PC-9 (cell line): ENCODE measurements at regions not wholly inside any gene's neighbourhood (a gene's known extent, or its start where the extent isn't known, plus 50 kb on each side); places are given as distances from the start of the nearest gene placed in this dataset.

Experiments
- BruUV-seq: library from RNA; stranded (reverse); fragments of 400-500 nt; replicated peaks from 2 replicates; lab custom pipeline; 2021; lab: Mats Ljungman, UMichigan
- CTCF ChIA-PET: fragments of 300-600 bp; sonication (Branson Sonifier 250); formaldehyde crosslinking; loops from one replicate; lab custom pipeline; 2022; ENCODE audit warnings: antibody characterized with exemption; lab: Charles Lee
- POLR2A ChIA-PET: fragments of 300-600 bp; sonication (Branson Sonifier 250); formaldehyde crosslinking; loops from one replicate; lab custom pipeline; 2022; ENCODE audit warnings: antibody characterized with exemption; ENCODE audit not compliant: unreplicated experiment; lab: Charles Lee
- DNase-seq, 2 experiments: peaks; one replicate each; pipeline versions ENCODE4 v3.0.0 to v3.0.0-alpha.2; 2015 to 2022; ENCODE audit warnings: mixed read lengths in 1 of 2
- H2AFZ ChIP-seq: fragments of 200-600 bp; sonication (generic); 2 replicates; pipeline ENCODE4 v1.8.1; 2017; ENCODE audit warnings: antibody characterized with exemption
- H3F3A ChIP-seq: fragments of 200-600 bp; sonication (generic); 2 replicates; pipeline ENCODE4 v1.8.1; 2017; ENCODE audit warnings: antibody characterized with exemption, mild to moderate bottlenecking, low read depth; ENCODE audit not compliant: insufficient read depth
- H3K27ac ChIP-seq: fragments of 200-600 bp; sonication (generic); 2 replicates; pipeline ENCODE4 v1.6.1; 2016; ENCODE audit warnings: mixed run types
- H3K27me3 ChIP-seq: fragments of 200-600 bp; sonication (generic); 2 replicates; pipeline ENCODE4 v1.6.1; 2016; ENCODE audit warnings: low read depth, mixed run types; ENCODE audit not compliant: insufficient read depth
- H3K36me3 ChIP-seq: fragments of 200-600 bp; sonication (generic); 2 replicates; pipeline ENCODE4 v1.6.1; 2016; ENCODE audit warnings: low read depth, mixed run types
- H3K4me1 ChIP-seq: fragments of 200-600 bp; sonication (generic); replicated peaks from 2 replicates; pipeline ENCODE4 v1.6.1; 2016; ENCODE audit warnings: mixed run types; ENCODE audit not compliant: insufficient read depth
- H3K4me2 ChIP-seq: fragments of 200-600 bp; sonication (generic); 2 replicates; pipeline ENCODE4 v1.6.1; 2017; ENCODE audit warnings: mixed run types
- H3K4me3 ChIP-seq: fragments of 200-600 bp; sonication (generic); 2 replicates; pipeline ENCODE4 v1.6.1; 2016; ENCODE audit warnings: mixed run types
- H3K79me2 ChIP-seq: fragments of 200-600 bp; sonication (generic); 2 replicates; pipeline ENCODE4 v1.6.1; 2017; ENCODE audit warnings: low read depth, mixed run types
- H3K9me2 ChIP-seq: fragments of 200-600 bp; sonication (generic); 2 replicates; pipeline ENCODE4 v1.8.1; 2017; ENCODE audit warnings: mild to moderate bottlenecking; ENCODE audit not compliant: insufficient read depth
- H3K9me3 ChIP-seq: fragments of 200-600 bp; sonication (generic); 2 replicates; pipeline ENCODE4 v1.8.1; 2016; ENCODE audit warnings: low read depth; ENCODE audit not compliant: insufficient read depth
- H4K20me1 ChIP-seq: fragments of 200-600 bp; sonication (generic); 2 replicates; pipeline ENCODE4 v1.8.1; 2017; ENCODE audit not compliant: insufficient read depth
- EZH2 ChIP-seq: fragments of 200-600 bp; sonication (generic); IDR thresholded peaks from 2 replicates; pipeline ENCODE4 v1.8.0; 2017; ENCODE audit warnings: antibody characterized with exemption, low read depth
- intact Hi-C: fragments of 100-400 bp; cut with micrococcal nuclease; formaldehyde crosslinking; loops from one replicate; pipeline ENCODE4 v1.10.0; 2022; ENCODE audit not compliant: unreplicated experiment
- TF ChIP-seq, protein P1 (sequence below): fragments of 200-600 bp; sonication (generic); conservative IDR thresholded peaks from 2 replicates; pipeline ENCODE4 v1.6.1; 2017; ENCODE audit warnings: mixed run types, antibody characterized with exemption, mild to moderate bottlenecking, moderate library complexity

DNA sequence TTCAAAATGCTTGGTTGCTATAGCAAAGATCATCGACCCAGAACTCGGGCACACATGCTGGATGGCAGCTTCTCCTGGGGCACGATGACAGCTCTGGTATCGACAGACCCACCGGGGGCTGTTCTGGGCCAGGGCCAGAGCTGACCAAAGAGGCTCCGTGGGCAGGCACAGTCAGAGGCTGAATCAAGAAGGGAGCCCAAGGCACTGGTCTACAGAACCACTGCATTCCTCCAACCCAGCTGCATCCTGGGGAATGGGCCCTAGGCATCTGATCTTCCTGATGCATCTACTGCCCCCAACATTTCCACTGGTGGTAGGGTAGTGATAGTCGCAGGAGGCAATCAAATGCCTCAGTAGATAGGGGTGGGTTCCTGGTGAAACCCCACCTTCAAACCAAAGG lies 470.3 kb downstream of the TBC1D22A start:
- no TSS peak for BruUV-seq
- Histone ChIP-seq H3F3A (no peaks in the 10 kb centered on the region), H2AFZ (no peak overlapping the region), H3K79me2 (no peaks in the 10 kb centered on the region), H3K27ac (no peak overlapping the region), H4K20me1 (no peaks in the 10 kb centered on the region), H3K36me3 (no peaks in the 10 kb centered on the region), H3K27me3 (peaks cover 53% of the 10 kb centered on the region), H3K9me2 (no peaks in the 10 kb centered on the region), H3K4me1 (no peaks in the 10 kb centered on the region), H3K4me3 (no peak overlapping the region), H3K9me3 (no peaks in the 10 kb centered on the region; the same call in 1 of the 2 replicates), H3K4me2 (no peak overlapping the region)
- ChIA-PET CTCF (no interaction called here), POLR2A (no interaction called here)
- intact Hi-C loops, result no loop called here
- TF ChIP-seq, protein P1, sequence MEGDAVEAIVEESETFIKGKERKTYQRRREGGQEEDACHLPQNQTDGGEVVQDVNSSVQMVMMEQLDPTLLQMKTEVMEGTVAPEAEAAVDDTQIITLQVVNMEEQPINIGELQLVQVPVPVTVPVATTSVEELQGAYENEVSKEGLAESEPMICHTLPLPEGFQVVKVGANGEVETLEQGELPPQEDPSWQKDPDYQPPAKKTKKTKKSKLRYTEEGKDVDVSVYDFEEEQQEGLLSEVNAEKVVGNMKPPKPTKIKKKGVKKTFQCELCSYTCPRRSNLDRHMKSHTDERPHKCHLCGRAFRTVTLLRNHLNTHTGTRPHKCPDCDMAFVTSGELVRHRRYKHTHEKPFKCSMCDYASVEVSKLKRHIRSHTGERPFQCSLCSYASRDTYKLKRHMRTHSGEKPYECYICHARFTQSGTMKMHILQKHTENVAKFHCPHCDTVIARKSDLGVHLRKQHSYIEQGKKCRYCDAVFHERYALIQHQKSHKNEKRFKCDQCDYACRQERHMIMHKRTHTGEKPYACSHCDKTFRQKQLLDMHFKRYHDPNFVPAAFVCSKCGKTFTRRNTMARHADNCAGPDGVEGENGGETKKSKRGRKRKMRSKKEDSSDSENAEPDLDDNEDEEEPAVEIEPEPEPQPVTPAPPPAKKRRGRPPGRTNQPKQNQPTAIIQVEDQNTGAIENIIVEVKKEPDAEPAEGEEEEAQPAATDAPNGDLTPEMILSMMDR, result no peak
- no peak for TF ChIP-seq EZH2
- no peak for DNase-seq

DNA sequence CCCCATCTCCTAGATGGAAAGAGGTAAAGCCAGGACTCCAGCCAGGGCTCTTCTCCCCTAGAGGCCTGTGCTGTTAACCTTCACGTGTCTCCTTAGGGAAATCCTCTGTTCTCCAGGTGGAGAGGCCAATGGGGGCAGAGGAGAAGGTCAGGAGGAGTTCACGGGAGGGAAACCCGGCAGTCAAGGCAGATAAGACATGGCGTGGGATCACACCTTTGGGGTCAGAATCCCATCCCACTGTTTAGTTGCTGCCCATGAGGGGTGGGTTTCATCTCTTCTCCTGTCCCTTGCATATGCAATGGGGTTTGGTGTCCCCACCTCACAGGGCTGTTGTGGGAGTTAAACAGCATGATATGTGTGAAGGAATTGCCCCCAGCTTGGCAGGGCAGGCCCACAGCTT lies 469.7 kb downstream of the TBC1D22A start:
- no TSS peak for BruUV-seq
- no peaks in the 10 kb centered on the region for H3K9me2 ChIP-seq
- H3K4me2 ChIP-seq, result no peak overlapping the region
- H3F3A ChIP-seq, result no peaks in the 10 kb centered on the region
- intact Hi-C loops, result no loop called here
- CTCF ChIA-PET, result no interaction called here
- TF ChIP-seq, protein P1, result no peak
- TF ChIP-seq EZH2, result no peak
- peaks cover 47% of the 10 kb centered on the region for H3K27me3 ChIP-seq
- POLR2A ChIA-PET, result no interaction called here
- no peaks in the 10 kb centered on the region for H3K79me2 ChIP-seq
- H3K4me1 ChIP-seq, result no peaks in the 10 kb centered on the region
- H2AFZ ChIP-seq, result no peak overlapping the region
- H3K9me3 ChIP-seq, result no peaks in the 10 kb centered on the region; the same call in 1 of the 2 replicates
- no peak for DNase-seq
- H3K4me3 ChIP-seq, result no peak overlapping the region
- H3K36me3 ChIP-seq, result no peaks in the 10 kb centered on the region
- H3K27ac ChIP-seq, result no peak overlapping the region
- no peaks in the 10 kb centered on the region for H4K20me1 ChIP-seq

DNA sequence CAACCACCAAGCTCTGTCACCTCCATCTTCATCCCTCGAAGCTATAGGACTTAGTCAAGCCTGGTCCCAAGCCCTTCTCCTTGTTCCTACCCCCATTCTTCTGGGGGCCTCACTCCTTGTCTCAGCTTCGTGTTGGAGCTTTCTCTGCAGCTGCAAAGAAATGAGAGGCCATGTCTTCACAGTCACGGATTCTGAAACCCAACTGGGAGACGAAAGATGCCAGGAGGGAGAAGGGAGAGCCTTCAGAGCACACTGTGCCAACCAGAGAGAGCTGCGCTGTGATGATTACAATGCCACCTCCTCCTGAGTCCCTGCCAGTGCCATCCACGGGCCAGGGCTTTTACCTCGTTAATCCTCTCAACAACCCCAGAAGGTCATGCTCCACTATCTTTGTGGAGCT lies 469.3 kb downstream of the TBC1D22A start:
- Histone ChIP-seq H3K27ac (no peak overlapping the region), H3K79me2 (no peaks in the 10 kb centered on the region), H4K20me1 (no peaks in the 10 kb centered on the region), H3K9me3 (no peaks in the 10 kb centered on the region; the same call in 1 of the 2 replicates), H3K4me3 (no peak overlapping the region), H3K4me2 (no peak overlapping the region), H2AFZ (no peak overlapping the region), H3F3A (no peaks in the 10 kb centered on the region), H3K4me1 (no peaks in the 10 kb centered on the region), H3K9me2 (no peaks in the 10 kb centered on the region), H3K27me3 (peaks cover 48% of the 10 kb centered on the region), H3K36me3 (no peaks in the 10 kb centered on the region)
- DNase-seq, result peak in 1 of 2 experiments; percentile 28
- intact Hi-C loops, result no loop called here
- BruUV-seq, result no TSS peak
- TF ChIP-seq EZH2, result no peak
- TF ChIP-seq, protein P1, result no peak
- POLR2A ChIA-PET, result no interaction called here
- CTCF ChIA-PET, result no interaction called here
